ENCODE measurements at regions not wholly inside any gene's neighbourhood (a gene's known extent, or its start where the extent isn't known, plus 50 kb on each side); places are given as distances from the start of the nearest gene placed in this dataset.

- TF ChIP-seq E2F4 (CRISPR knock-in tag; IDR thresholded peaks at IDR 0.05; ENCODE audit: borderline replicate concordance, low read depth) (no peak), ZNF416 (CRISPR knock-in tag; IDR thresholded peaks at IDR 0.05) (no peak), ZSCAN18 (CRISPR knock-in tag; IDR thresholded peaks at IDR 0.05) (no peak), CBFB (CRISPR knock-in tag; IDR thresholded peaks at IDR 0.05; ENCODE audit: low read depth) (no peak), OVOL2 (CRISPR knock-in tag; IDR thresholded peaks at IDR 0.05; ENCODE audit: borderline replicate concordance) (no peak)
- ChIA-PET POLR2A (no interaction called here), CTCF (no interaction called here)
- no peak overlapping the region for H3K4me3 Mint-ChIP-seq
- no peaks in the 10 kb centered on the region for H3K36me3 Mint-ChIP-seq
- H3K27me3 Mint-ChIP-seq (ENCODE audit: low read depth), result no peaks in the 10 kb centered on the region
- no peak for ATAC-seq
- H3K4me1 Mint-ChIP-seq, result no peaks in the 10 kb centered on the region
- H3K9me3 Mint-ChIP-seq, result no peaks in the 10 kb centered on the region
- H3K27ac Mint-ChIP-seq, result no peak overlapping the region
- DNase-seq (ENCODE audit: low spot score), result no peak
Measured at GRCh38 chr17:6208608-6209180, 138.5 kb downstream of the WSCD1 start.

GRCh38 chr17:6205525-6205924, 135.3 kb downstream of the WSCD1 start:
- ChIA-PET POLR2A (no interaction called here), CTCF (interaction anchor here (0.6 kb wide), 1 partner anchor 75 kb away, joined by 3 read pairs; no protein-coding TSS in a partner anchor)
- no peaks in the 10 kb centered on the region for H3K4me1 Mint-ChIP-seq
- DNase-seq (ENCODE audit: low spot score) (no peak), ATAC-seq (no peak)
- no peak overlapping the region for H3K4me3 Mint-ChIP-seq
- H3K9me3 Mint-ChIP-seq, result no peaks in the 10 kb centered on the region
- no peaks in the 10 kb centered on the region for H3K27me3 Mint-ChIP-seq (ENCODE audit: low read depth)
- H3K36me3 Mint-ChIP-seq, result no peaks in the 10 kb centered on the region
- H3K27ac Mint-ChIP-seq, result no peak overlapping the region
- TF ChIP-seq SMAD3 (CRISPR knock-in tag; IDR thresholded peaks at IDR 0.05; ENCODE audit: borderline replicate concordance) (no peak), ZNF416 (CRISPR knock-in tag; IDR thresholded peaks at IDR 0.05) (no peak), ARID4B (CRISPR knock-in tag; IDR thresholded peaks at IDR 0.05; ENCODE audit: borderline replicate concordance) (no peak), ZBTB43 (CRISPR knock-in tag; IDR thresholded peaks at IDR 0.05) (no peak), PRDM15 (CRISPR knock-in tag; IDR thresholded peaks at IDR 0.05) (no peak), ZNF281 (CRISPR knock-in tag; IDR thresholded peaks at IDR 0.05) (no peak), AFF4 (CRISPR knock-in tag; IDR thresholded peaks at IDR 0.05; ENCODE audit: borderline replicate concordance) (no peak), GTF2I (CRISPR knock-in tag; conservative IDR thresholded peaks at IDR 0.05) (no peak), ELF4 (CRISPR knock-in tag; IDR thresholded peaks at IDR 0.05; ENCODE audit: low read depth) (no peak)
